MM.1S (cell line): ENCODE measurements at regions not wholly inside any gene's neighbourhood (a gene's known extent, or its start where the extent isn't known, plus 50 kb on each side); places are given as distances from the start of the nearest gene placed in this dataset.

Experiments
- DNase-seq: peaks from one replicate; pipeline ENCODE4 v3.0.0-alpha.2; 2015
- H2AFZ ChIP-seq: fragments of 300-600 bp; sonication (generic); 2 replicates; pipeline ENCODE4 v1.6.0; 2016; ENCODE audit warnings: antibody characterized with exemption, low read length
- H3F3A ChIP-seq: fragments of 300-600 bp; sonication (generic); 2 replicates; pipeline ENCODE4 v1.6.1; 2016; ENCODE audit warnings: mild to moderate bottlenecking, antibody characterized with exemption, low read length, moderate library complexity, mixed read lengths; ENCODE audit not compliant: insufficient read depth
- H3K27ac ChIP-seq: fragments of 300-600 bp; sonication (generic); 2 replicates; pipeline ENCODE4 v1.5.1; 2016; ENCODE audit warnings: mild to moderate bottlenecking, low read length
- H3K27me3 ChIP-seq: fragments of 300-600 bp; sonication (generic); replicated peaks from 2 replicates; pipeline ENCODE4 v1.6.0; 2016; ENCODE audit warnings: low read length; ENCODE audit not compliant: insufficient read depth
- H3K36me3 ChIP-seq: fragments of 300-600 bp; sonication (generic); replicated peaks from 2 replicates; pipeline ENCODE4 v1.6.1; 2016; ENCODE audit warnings: mild to moderate bottlenecking, low read length, mixed read lengths; ENCODE audit not compliant: insufficient read depth
- H3K4me1 ChIP-seq: fragments of 300-600 bp; sonication (generic); 2 replicates; pipeline ENCODE4 v1.6.1; 2016; ENCODE audit warnings: low read length, mixed read lengths
- H3K4me2 ChIP-seq: fragments of 300-600 bp; sonication (generic); 2 replicates; pipeline ENCODE4 v1.6.0; 2016; ENCODE audit warnings: low read depth, low read length
- H3K4me3 ChIP-seq: fragments of 300-600 bp; sonication (generic); 2 replicates; pipeline ENCODE4 v1.5.1; 2016; ENCODE audit warnings: low read length, mixed read lengths
- H3K79me2 ChIP-seq: fragments of 300-600 bp; sonication (generic); 2 replicates; pipeline ENCODE4 v1.6.1; 2016; ENCODE audit warnings: mixed run types, low read length, mixed read lengths
- H3K9ac ChIP-seq: fragments of 300-600 bp; sonication (generic); 2 replicates; pipeline ENCODE4 v1.6.1; 2016; ENCODE audit warnings: low read length, mixed read lengths
- H3K9me2 ChIP-seq: fragments of 300-600 bp; sonication (generic); replicated peaks from 2 replicates; pipeline ENCODE4 v1.6.1; 2016; ENCODE audit warnings: mild to moderate bottlenecking, low read length, mixed read lengths; ENCODE audit not compliant: insufficient read depth
- H3K9me3 ChIP-seq: fragments of 300-600 bp; sonication (generic); replicated peaks from 2 replicates; pipeline ENCODE4 v1.6.1; 2016; ENCODE audit warnings: mild to moderate bottlenecking, low read length, mixed read lengths; ENCODE audit not compliant: insufficient read depth
- H4K20me1 ChIP-seq: fragments of 300-600 bp; sonication (generic); 2 replicates; pipeline ENCODE4 v1.6.1; 2016; ENCODE audit warnings: mild to moderate bottlenecking, low read length, moderate library complexity, mixed read lengths; ENCODE audit not compliant: insufficient read depth
- EZH2 ChIP-seq: fragments of 300-600 bp; sonication (generic); optimal IDR thresholded peaks from 2 replicates; pipeline ENCODE3; 2017; ENCODE audit warnings: low read depth, mild to moderate bottlenecking, antibody characterized with exemption, low read length, mixed read lengths
- EZH2phosphoT487 ChIP-seq: fragments of 300-600 bp; sonication (generic); IDR thresholded peaks from 2 replicates; pipeline ENCODE4 v1.6.1; 2018; ENCODE audit warnings: antibody characterized with exemption, low read length
- TF ChIP-seq, protein P1 (sequence below): fragments of 300-600 bp; sonication (generic); IDR thresholded peaks from 2 replicates; pipeline ENCODE4 v1.5.1; 2016; ENCODE audit warnings: antibody characterized with exemption, low read length, mixed read lengths

GRCh38 chr1:59141267-59141863 is 155.5 kb upstream of the FGGY start:
- Histone ChIP-seq H3K4me1 (no peaks in the 10 kb centered on the region), H2AFZ (no peak overlapping the region), H3K27me3 (no peaks in the 10 kb centered on the region), H3F3A (no peaks in the 10 kb centered on the region), H3K79me2 (no peaks in the 10 kb centered on the region), H3K9ac (no peak overlapping the region), H3K9me2 (no peaks in the 10 kb centered on the region), H3K4me2 (no peak overlapping the region), H3K9me3 (no peaks in the 10 kb centered on the region), H4K20me1 (no peaks in the 10 kb centered on the region), H3K27ac (no peak overlapping the region), H3K36me3 (no peaks in the 10 kb centered on the region), H3K4me3 (no peak overlapping the region)
- TF ChIP-seq EZH2phosphoT487, result no peak
- TF ChIP-seq, protein P1, sequence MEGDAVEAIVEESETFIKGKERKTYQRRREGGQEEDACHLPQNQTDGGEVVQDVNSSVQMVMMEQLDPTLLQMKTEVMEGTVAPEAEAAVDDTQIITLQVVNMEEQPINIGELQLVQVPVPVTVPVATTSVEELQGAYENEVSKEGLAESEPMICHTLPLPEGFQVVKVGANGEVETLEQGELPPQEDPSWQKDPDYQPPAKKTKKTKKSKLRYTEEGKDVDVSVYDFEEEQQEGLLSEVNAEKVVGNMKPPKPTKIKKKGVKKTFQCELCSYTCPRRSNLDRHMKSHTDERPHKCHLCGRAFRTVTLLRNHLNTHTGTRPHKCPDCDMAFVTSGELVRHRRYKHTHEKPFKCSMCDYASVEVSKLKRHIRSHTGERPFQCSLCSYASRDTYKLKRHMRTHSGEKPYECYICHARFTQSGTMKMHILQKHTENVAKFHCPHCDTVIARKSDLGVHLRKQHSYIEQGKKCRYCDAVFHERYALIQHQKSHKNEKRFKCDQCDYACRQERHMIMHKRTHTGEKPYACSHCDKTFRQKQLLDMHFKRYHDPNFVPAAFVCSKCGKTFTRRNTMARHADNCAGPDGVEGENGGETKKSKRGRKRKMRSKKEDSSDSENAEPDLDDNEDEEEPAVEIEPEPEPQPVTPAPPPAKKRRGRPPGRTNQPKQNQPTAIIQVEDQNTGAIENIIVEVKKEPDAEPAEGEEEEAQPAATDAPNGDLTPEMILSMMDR, result no peak
- no peak for TF ChIP-seq EZH2
- DNase-seq, result no peak

DNA sequence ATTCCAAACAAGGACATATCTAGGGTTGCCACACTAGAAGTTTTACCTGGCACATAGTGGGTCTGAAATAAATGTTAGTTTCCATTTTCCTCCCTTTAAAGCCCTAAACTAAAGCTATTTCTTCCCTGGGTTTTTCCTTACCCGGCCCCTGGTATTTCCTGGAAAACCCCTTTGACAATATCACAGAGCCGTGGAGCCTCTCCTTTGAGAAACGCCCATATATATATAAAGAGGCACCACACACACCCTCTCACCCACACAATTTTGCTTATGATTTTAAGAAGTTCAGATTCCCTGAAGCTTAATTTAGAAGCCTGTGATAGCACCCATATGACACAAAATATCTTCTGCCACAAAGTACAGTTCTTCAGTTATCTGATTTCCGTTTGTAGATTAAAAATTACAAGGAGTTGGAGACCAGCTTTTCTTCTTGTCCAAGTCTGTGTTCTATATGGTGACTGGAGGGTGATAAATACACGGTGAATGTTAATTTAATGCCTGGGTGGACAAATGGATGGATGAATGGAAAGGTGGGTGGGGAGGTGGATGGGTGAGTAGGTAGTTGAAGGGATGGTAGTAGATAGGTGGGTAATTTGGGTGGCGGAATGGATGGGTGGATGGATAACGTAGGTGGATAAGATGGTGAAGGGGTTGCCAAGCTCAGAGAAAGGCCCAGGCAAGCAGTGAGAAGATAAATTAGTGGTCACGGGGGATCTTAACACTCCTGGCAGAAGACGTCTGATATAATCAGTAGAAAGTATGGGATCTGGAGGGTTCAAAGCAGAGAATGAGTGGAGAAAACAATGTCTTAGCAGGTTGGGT is 154.4 kb upstream of the FGGY start:
- Histone ChIP-seq H3K4me1 (no peaks in the 10 kb centered on the region), H3K4me3 (no peak overlapping the region), H3K27ac (no peak overlapping the region), H3F3A (no peaks in the 10 kb centered on the region), H4K20me1 (no peaks in the 10 kb centered on the region), H3K4me2 (no peak overlapping the region), H3K36me3 (no peaks in the 10 kb centered on the region), H3K27me3 (no peaks in the 10 kb centered on the region), H2AFZ (no peak overlapping the region), H3K79me2 (no peaks in the 10 kb centered on the region), H3K9me3 (no peaks in the 10 kb centered on the region), H3K9me2 (no peaks in the 10 kb centered on the region), H3K9ac (no peak overlapping the region)
- TF ChIP-seq, protein P1, result no peak
- TF ChIP-seq EZH2phosphoT487 (no peak), EZH2 (no peak)
- DNase-seq, result no peak

DNA sequence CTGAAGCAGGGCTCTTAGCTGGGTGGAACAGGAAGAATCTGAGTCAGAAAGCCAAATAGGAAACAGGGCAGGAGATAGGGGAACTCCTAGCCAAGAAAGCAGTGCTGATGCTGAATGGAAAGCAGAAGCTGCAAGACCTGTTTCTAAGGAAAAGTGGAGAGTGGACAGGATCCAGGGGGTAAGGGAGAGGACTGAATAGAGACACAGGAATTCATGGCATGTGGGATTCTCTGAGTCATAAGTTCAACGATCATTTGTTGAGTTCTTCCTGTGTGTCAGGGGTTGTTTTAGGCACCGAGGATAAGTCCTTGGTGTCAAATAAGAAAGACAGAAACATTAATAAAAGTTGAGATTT is 153.8 kb upstream of the FGGY start:
- H3K27me3 ChIP-seq, result no peaks in the 10 kb centered on the region
- H3K27ac ChIP-seq, result no peak overlapping the region
- TF ChIP-seq, protein P1, result no peak
- TF ChIP-seq EZH2phosphoT487 (no peak), EZH2 (no peak)

More for the DNA sequence above, 153.8 kb upstream of the FGGY start:
- no peaks in the 10 kb centered on the region for H3K9me2 ChIP-seq
- no peaks in the 10 kb centered on the region for H3F3A ChIP-seq
- H3K9ac ChIP-seq, result no peak overlapping the region
- no peaks in the 10 kb centered on the region for H4K20me1 ChIP-seq
- no peak overlapping the region for H3K4me2 ChIP-seq
- H3K4me3 ChIP-seq, result no peak overlapping the region
- H3K4me1 ChIP-seq, result no peaks in the 10 kb centered on the region
- no peaks in the 10 kb centered on the region for H3K36me3 ChIP-seq
- no peak overlapping the region for H2AFZ ChIP-seq
- DNase-seq, result no peak
- H3K9me3 ChIP-seq, result no peaks in the 10 kb centered on the region
- H3K79me2 ChIP-seq, result no peaks in the 10 kb centered on the region
